HFFc6 (cell line): ENCODE measurements at regions not wholly inside any gene's neighbourhood (a gene's known extent, or its start where the extent isn't known, plus 50 kb on each side); places are given as distances from the start of the nearest gene placed in this dataset.
A peak's percentile ranks its signal among the peaks of the same experiment; 100 is the strongest.

Experiments
- DNase-seq: peaks from one replicate; pipeline ENCODE4 v3.0.0-alpha.2; 2018
- H3K27ac Mint-ChIP-seq: 2 replicates; pipeline ENCODE4 v1.8.0; 2020; ENCODE audit warnings: mild to moderate bottlenecking, mixed read lengths
- H3K27me3 Mint-ChIP-seq: 2 replicates; pipeline ENCODE4 v1.8.0; 2021; ENCODE audit warnings: mild to moderate bottlenecking, moderate library complexity, mixed read lengths; ENCODE audit not compliant: insufficient read depth
- H3K36me3 Mint-ChIP-seq: 2 replicates; pipeline ENCODE4 v1.8.0; 2021; ENCODE audit warnings: low read depth, mixed read lengths
- H3K4me1 Mint-ChIP-seq: 2 replicates; pipeline ENCODE4 v1.8.0; 2020; ENCODE audit warnings: low read depth, mixed read lengths
- H3K4me3 Mint-ChIP-seq: 2 replicates; pipeline ENCODE4 v1.8.0; 2020; ENCODE audit warnings: mild to moderate bottlenecking, moderate library complexity, mixed read lengths
- H3K9me3 Mint-ChIP-seq: 2 replicates; pipeline ENCODE4 v1.8.0; 2020; ENCODE audit warnings: mild to moderate bottlenecking, mixed read lengths
- TF ChIP-seq, protein P1 (sequence below): fragments of 200-600 bp; sonication (generic); IDR thresholded peaks from 2 replicates; pipeline ENCODE4 v1.5.0; 2021; ENCODE audit warnings: antibody characterized with exemption, mild to moderate bottlenecking

DNA sequence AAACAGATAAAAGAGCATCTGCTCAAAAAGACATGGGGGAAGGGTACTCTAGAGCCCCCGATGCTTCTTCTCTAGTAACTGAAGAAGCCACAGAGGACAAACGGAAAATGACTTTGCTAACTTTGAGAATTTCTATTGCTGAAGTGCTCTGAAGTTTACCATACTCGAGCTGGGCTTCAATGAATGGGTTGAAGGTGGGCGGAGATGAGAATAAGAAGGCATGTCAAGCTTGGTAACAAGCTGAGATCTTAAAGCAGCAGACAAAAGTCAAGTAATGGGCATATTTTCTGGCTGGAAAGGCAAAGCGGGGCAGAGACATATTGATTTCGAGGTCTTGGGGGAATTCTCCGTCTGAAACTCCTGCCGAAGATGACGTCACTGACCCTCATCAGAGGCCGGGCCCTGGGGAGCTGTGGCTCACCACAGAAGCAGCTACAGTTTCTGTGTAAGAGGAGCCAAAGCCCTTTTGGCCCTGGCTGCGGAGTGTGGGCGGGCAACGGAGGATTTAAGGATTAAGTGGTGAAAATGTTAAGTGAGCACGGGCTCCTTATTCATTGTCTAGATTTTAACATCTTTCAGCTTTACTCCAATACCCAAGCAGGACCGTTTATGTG is 115.8 kb upstream of the SLIT3 start:
- TF ChIP-seq, protein P1, sequence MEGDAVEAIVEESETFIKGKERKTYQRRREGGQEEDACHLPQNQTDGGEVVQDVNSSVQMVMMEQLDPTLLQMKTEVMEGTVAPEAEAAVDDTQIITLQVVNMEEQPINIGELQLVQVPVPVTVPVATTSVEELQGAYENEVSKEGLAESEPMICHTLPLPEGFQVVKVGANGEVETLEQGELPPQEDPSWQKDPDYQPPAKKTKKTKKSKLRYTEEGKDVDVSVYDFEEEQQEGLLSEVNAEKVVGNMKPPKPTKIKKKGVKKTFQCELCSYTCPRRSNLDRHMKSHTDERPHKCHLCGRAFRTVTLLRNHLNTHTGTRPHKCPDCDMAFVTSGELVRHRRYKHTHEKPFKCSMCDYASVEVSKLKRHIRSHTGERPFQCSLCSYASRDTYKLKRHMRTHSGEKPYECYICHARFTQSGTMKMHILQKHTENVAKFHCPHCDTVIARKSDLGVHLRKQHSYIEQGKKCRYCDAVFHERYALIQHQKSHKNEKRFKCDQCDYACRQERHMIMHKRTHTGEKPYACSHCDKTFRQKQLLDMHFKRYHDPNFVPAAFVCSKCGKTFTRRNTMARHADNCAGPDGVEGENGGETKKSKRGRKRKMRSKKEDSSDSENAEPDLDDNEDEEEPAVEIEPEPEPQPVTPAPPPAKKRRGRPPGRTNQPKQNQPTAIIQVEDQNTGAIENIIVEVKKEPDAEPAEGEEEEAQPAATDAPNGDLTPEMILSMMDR: no peak
- no peaks in the 10 kb centered on the region for H3K36me3 Mint-ChIP-seq
- DNase-seq: peak; percentile 73
- H3K4me3 Mint-ChIP-seq: peak overlapping the region; percentile 38
- peaks cover 2% of the 10 kb centered on the region; the same call in 1 of the 2 replicates for H3K27me3 Mint-ChIP-seq
- no peaks in the 10 kb centered on the region for H3K9me3 Mint-ChIP-seq
- H3K27ac Mint-ChIP-seq: peak overlapping the region; percentile 7; the same call in 1 of the 2 replicates
- peaks cover 65% of the 10 kb centered on the region for H3K4me1 Mint-ChIP-seq

DNA sequence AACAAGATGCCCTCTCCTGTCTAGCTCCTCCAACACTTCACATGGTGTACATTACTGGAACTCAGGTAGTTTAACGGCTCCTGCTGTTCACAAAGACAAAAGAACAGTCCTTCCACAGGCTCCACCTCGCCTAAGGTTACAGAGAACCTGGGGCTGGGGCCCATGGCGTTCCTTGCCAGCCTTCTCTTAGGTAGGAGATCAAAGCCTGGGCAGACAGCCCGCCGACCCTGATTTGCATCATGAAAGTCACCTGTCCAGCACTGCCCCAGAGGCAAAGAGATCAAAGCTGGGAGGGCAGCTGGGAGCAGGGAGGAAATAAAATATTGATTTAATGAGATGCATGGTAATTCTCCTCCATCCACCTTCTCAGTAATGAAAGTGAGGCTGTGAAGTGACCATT is 115.0 kb upstream of the SLIT3 start:
- Mint-ChIP-seq H3K4me3 (no peak overlapping the region), H3K36me3 (no peaks in the 10 kb centered on the region), H3K27ac (no peak overlapping the region), H3K4me1 (peaks cover 64% of the 10 kb centered on the region), H3K27me3 (peaks cover 2% of the 10 kb centered on the region; the same call in 1 of the 2 replicates), H3K9me3 (no peaks in the 10 kb centered on the region)
- TF ChIP-seq, protein P1: no peak
- DNase-seq: no peak

DNA sequence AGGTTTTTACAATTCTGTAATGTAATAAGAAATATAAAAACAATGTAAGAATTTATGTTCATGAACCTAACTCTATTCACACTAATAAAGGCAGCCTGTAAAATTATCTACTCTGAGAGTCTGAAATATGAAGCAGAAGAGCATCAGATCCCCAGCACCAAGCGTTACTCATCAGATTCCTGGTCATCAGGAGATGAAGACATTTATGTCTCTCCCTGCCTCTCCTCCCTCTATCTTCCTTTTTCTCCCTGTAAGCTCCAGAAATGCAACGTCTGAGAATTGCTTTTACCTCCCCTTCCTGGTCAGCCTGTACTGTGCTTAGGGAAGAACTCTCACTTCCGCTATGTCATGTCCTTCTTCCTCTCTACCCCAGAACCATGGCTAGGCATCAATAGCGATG is 114.4 kb upstream of the SLIT3 start:
- Mint-ChIP-seq H3K9me3 (no peaks in the 10 kb centered on the region), H3K4me3 (no peak overlapping the region), H3K27me3 (peaks cover 2% of the 10 kb centered on the region; the same call in 1 of the 2 replicates), H3K36me3 (no peaks in the 10 kb centered on the region), H3K4me1 (peaks cover 64% of the 10 kb centered on the region), H3K27ac (no peak overlapping the region)
- TF ChIP-seq, protein P1: no peak
- no peak for DNase-seq

DNA sequence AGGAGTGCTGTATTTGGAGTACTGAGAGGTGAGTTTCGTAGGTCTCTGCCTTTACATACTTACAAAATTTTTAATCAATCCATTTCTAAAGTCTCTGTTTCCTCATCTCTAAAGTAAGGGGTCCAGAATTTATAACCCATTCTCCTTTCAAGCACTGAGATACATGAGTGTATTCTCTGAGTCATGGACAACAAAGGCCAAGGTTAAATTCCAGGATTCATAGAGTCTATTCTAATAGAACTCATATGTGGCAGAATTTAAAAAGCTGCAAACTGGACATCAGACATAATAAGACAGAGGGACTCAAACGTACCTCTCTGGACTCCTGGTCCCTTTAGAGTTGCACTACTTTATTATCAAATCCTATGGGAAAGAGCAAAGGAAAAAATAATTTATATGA is 112.5 kb upstream of the SLIT3 start:
- H3K27ac Mint-ChIP-seq: no peak overlapping the region
- peaks cover 2% of the 10 kb centered on the region; the same call in 1 of the 2 replicates for H3K27me3 Mint-ChIP-seq
- H3K4me3 Mint-ChIP-seq: no peak overlapping the region
- no peak for DNase-seq
- H3K36me3 Mint-ChIP-seq: no peaks in the 10 kb centered on the region
- no peaks in the 10 kb centered on the region for H3K9me3 Mint-ChIP-seq
- TF ChIP-seq, protein P1: no peak
- peaks cover 68% of the 10 kb centered on the region for H3K4me1 Mint-ChIP-seq

DNA sequence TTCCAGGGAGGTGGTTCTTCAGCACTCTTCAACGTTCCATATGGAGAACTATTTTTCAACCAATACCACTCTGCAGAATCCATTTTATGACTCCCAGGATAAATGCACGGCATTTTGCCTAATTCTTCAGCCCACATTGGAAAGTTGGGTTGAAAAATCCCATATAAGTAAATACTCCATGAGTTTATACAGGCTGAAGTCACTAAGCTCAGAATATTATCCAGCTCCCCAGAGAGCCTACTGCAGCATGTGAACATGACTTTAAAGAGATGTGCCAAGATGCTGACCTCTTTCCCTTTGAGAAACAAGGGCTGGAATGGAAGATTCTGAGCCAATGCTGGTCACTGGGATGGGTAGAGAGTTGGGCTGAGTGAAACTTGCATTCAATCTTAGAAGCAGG is 111.9 kb upstream of the SLIT3 start:
- no peak for DNase-seq
- Mint-ChIP-seq H3K27ac (no peak overlapping the region), H3K4me3 (no peak overlapping the region), H3K4me1 (peaks cover 66% of the 10 kb centered on the region), H3K36me3 (no peaks in the 10 kb centered on the region), H3K9me3 (no peaks in the 10 kb centered on the region), H3K27me3 (peaks cover 2% of the 10 kb centered on the region; the same call in 1 of the 2 replicates)
- TF ChIP-seq, protein P1: no peak
